Coronary artery (tissue), 2 donors: ENCODE measurements at regions not wholly inside any gene's neighbourhood (a gene's known extent, or its start where the extent isn't known, plus 50 kb on each side); places are given as distances from the start of the nearest gene placed in this dataset.
"Not testable (repeated sequence)": the region's sequence is repeated elsewhere in the genome, so short reads cannot be mapped to it uniquely, and the experiment has no call there.

Source experiments
- DNase-seq: peaks from one replicate; pipeline ENCODE4 v3.0.0-alpha.2; 2017; ENCODE audit warnings: low spot score
- H3K27ac ChIP-seq, 2 donors: fragments of 200-600 bp; sonication (generic); one replicate each; pipeline ENCODE4 v1.5.1; 2016 to 2019
- H3K4me3 ChIP-seq: fragments of 200-600 bp; sonication (generic); 2 replicates; pipeline ENCODE4 v1.5.1; 2016; ENCODE audit warnings: mild to moderate bottlenecking, moderate library complexity
- TF ChIP-seq, protein P1 (sequence below): fragments of 200-600 bp; sonication (generic); IDR thresholded peaks from one replicate; pipeline ENCODE4 v1.5.1; 2019; ENCODE audit warnings: antibody characterized with exemption

DNA sequence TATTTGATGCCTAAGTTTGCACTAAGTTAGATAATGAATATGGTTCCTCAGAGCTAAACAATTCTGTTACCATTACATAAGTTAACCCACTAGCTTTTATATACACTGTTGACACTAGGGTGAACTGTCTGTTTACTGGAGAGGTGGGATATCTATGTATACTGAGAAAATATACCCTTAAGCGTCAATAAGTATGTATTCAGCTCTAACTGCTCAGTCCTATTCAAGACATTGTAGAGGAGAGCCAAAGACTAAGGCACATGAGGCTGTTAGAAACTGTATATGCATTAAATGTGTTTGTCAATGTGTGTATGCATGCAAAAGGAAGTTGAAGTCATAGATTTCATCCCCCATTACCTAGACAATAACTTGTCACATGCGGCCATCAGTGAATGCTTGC is 710.0 kb downstream of the TDRD15 start:
- Histone ChIP-seq H3K27ac (no peak overlapping the region), H3K4me3 (no peak overlapping the region)
- DNase-seq = no peak
- TF ChIP-seq, protein P1, sequence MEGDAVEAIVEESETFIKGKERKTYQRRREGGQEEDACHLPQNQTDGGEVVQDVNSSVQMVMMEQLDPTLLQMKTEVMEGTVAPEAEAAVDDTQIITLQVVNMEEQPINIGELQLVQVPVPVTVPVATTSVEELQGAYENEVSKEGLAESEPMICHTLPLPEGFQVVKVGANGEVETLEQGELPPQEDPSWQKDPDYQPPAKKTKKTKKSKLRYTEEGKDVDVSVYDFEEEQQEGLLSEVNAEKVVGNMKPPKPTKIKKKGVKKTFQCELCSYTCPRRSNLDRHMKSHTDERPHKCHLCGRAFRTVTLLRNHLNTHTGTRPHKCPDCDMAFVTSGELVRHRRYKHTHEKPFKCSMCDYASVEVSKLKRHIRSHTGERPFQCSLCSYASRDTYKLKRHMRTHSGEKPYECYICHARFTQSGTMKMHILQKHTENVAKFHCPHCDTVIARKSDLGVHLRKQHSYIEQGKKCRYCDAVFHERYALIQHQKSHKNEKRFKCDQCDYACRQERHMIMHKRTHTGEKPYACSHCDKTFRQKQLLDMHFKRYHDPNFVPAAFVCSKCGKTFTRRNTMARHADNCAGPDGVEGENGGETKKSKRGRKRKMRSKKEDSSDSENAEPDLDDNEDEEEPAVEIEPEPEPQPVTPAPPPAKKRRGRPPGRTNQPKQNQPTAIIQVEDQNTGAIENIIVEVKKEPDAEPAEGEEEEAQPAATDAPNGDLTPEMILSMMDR = no peak

DNA sequence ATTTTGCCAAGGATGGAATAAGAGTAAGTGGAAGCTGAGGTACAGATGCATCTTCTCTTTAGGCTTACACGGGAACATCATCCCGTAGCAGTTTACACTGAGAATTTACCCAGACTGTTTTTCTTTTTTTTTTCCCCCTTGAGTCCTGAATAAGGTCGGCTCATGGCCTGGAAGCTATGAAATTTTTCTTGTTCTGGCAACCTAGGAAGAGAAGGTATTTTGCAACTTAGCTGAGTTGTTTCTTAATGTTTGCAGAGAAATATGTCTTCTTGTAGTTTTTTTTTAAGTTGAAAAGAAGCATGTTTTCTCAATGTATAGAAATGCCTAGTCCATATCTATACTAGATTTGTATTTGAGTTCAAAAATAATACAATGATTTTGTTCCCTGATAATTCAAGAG is 712.5 kb downstream of the TDRD15 start:
- DNase-seq = no peak
- Histone ChIP-seq H3K27ac (no peak overlapping the region), H3K4me3 (no peak overlapping the region)
- TF ChIP-seq, protein P1 = no peak

DNA sequence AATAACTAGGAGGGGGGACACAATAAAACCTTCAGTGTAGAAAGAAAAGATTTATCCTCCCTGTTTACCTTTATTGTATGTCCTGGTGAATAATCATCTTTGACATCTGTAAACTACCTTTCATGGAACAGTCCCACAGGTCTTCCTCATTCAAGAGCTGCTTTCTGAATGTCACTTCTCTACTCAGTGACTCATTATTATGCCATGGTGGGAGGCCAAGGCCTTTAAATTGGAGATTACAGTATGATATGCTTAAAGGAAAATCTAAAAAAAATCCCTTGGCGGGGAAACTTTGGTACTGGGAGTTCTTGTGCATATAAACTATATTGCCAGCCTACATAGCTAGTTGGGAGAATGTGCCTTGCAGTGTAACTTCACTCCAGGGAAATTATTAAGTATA is 713.0 kb downstream of the TDRD15 start:
- no peak for DNase-seq
- Histone ChIP-seq H3K27ac (no peak overlapping the region), H3K4me3 (no peak overlapping the region)
- TF ChIP-seq, protein P1 = no peak

DNA sequence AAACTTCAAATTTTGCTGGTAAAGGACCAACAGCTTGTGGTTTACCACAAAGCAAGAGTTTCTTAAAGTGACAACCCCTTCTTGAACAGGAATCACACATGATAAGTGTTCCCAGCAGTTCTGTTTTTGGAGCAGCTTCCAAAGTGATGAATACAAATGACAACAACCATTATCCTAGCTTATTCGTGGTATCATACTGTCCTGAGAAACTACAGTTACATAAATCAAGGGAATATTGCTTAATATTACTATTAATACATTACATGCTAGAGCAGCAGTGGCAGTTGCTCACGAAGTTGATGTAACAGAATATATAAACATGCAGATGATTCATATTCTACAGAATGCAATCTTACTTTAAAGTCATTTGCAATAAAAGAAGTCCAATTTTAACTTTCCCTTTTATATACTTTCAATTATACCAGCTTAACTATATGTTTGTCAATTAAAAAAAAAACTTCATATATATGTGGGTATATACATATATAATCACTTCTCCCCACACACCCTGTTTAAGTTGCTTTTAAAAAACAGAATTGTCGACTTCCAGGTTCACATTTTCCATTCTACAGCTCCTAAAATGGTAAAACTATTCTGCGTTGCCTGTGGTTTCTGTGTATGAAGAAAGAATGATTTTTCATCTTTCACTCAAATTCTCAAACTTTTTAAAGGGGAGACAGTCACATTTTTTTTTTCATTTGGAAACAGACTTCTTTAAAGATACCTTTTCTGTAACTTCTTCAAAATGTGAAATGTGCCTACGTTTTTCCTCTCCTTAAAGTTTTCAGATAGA is 713.6 kb downstream of the TDRD15 start:
- TF ChIP-seq, protein P1 = no peak
- no peak for DNase-seq
- Histone ChIP-seq H3K4me3 (no peak overlapping the region), H3K27ac (no peak overlapping the region)

DNA sequence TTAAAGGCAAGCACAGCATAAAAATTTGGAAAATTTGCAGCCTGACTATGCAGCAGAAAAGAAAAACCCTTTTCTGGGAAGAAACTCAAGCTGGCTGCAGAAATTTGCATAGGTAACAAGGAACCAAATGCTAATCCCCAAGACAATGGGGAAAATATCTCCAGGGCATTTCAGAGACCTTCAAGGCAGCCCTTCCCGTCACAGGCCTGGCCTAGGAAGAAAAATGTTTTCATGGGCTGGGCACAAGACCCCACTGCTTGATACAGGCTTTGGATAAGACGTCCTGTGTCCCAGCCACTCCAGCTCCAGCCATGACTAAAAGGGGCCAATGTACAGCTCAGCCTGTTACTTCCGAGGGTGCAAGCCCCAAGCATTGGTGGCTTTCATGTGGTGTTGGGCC is 717.6 kb downstream of the TDRD15 start:
- H3K27ac ChIP-seq = no peak overlapping the region
- TF ChIP-seq, protein P1 = no peak
- DNase-seq = no peak
- no peak overlapping the region for H3K4me3 ChIP-seq

DNA sequence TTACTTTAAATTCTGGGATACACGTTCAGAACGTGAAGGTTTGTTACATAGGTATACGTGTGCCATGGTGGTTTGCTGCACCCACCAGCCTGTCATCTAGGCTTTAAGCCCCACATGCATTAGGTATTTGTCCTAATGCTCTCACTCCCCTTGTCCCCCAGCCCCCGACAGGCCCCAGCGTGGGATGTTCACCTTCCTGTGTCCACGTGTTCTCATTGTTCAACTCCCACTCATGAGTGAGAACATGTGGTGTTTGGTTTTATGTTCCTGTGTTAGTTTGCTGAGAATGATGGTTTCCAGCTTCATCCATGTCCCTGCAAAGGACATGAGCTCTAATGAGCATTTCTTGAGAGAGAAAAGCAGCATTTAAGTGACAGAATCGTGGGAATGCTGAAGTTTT is 726.6 kb downstream of the TDRD15 start:
- not testable (repeated sequence) for H3K4me3 ChIP-seq, DNase-seq, H3K27ac ChIP-seq

DNA sequence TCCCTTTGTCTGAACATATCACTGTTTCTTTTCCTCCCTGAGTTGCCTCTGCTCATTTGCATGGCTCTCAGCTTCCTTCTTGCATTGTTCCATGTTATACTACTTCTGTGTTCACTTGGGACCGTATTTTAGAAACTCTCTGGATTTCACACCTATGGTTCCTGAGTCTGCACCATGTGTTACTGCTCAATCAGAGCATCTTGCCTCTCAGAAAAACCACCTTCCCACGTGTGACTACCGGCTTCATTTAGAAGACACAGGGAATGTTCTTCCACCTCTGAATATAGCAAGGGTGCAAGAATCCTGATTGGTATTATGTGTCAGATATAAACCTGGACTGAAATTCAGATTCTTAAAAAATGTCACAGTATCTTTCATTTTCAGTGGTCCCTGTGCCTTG is 731.2 kb downstream of the TDRD15 start:
- no peak overlapping the region for H3K27ac ChIP-seq
- DNase-seq = no peak
- TF ChIP-seq, protein P1 = no peak
- no peak overlapping the region for H3K4me3 ChIP-seq
